Right cardiac atrium (tissue), 5 donors: ENCODE measurements at regions not wholly inside any gene's neighbourhood (a gene's known extent, or its start where the extent isn't known, plus 50 kb on each side); places are given as distances from the start of the nearest gene placed in this dataset.
"Not testable (repeated sequence)": the region's sequence is repeated elsewhere in the genome, so short reads cannot be mapped to it uniquely, and the experiment has no call there.

Experiments used
- ATAC-seq, 2 donors: fragments of 200-7000 bp; cut with Tn5 transposase; one replicate each; pipeline versions ENCODE4 v1.8.0 to v1.9.1; 2020; ENCODE audit warnings: moderate library complexity in 2 of 2, mild to moderate bottlenecking in 1 of 2
- DNase-seq, 3 donors: peaks; one replicate each; pipeline ENCODE4 v3.0.0-alpha.2; 2020
- H3K27ac ChIP-seq: one replicate; pipeline ENCODE4 v1.5.1; 2013; ENCODE audit warnings: mild to moderate bottlenecking, low read length, control low read depth, moderate library complexity
- H3K27me3 ChIP-seq: one replicate; pipeline ENCODE4 v1.6.1; 2013; ENCODE audit not compliant: control insufficient read depth, insufficient read depth
- H3K4me1 ChIP-seq: one replicate; pipeline ENCODE4 v1.6.1; 2013; ENCODE audit warnings: low read length; ENCODE audit not compliant: control insufficient read depth, insufficient read depth
- H3K4me3 ChIP-seq: one replicate; pipeline ENCODE4 v1.5.1; 2013; ENCODE audit warnings: low read length, control low read depth
- H3K9me3 ChIP-seq: one replicate; pipeline ENCODE4 v1.6.1; 2013; ENCODE audit warnings: low read length; ENCODE audit not compliant: control insufficient read depth
- WGBS: extraction: QIAGEN DNeasy Blood & Tissue Kit; methylation state at CpG from one replicate; pipeline ENCODE4 v1.1.7; 2013; 5-methylcytosine and 5-hydroxymethylcytosine counted together
- intact Hi-C, 4 donors: fragments of 100-400 bp; cut with DNase I; formaldehyde crosslinking; loops; one replicate each; pipeline versions ENCODE4 v1.11.0 to v1.14.0; 2022 to 2023
- donor health status: healthy with polysubstance abuse.
- donor health status: DM: no; HTN: yes; CAD: no.
- donor health status: DM: no; HTN: no; CAD: no.
- donor health status: DM: no; HTN: yes; CAD: no; lungs with severe emphysema.
- donor health status: DM: yes; HTN: yes; CAD: no.

DNA sequence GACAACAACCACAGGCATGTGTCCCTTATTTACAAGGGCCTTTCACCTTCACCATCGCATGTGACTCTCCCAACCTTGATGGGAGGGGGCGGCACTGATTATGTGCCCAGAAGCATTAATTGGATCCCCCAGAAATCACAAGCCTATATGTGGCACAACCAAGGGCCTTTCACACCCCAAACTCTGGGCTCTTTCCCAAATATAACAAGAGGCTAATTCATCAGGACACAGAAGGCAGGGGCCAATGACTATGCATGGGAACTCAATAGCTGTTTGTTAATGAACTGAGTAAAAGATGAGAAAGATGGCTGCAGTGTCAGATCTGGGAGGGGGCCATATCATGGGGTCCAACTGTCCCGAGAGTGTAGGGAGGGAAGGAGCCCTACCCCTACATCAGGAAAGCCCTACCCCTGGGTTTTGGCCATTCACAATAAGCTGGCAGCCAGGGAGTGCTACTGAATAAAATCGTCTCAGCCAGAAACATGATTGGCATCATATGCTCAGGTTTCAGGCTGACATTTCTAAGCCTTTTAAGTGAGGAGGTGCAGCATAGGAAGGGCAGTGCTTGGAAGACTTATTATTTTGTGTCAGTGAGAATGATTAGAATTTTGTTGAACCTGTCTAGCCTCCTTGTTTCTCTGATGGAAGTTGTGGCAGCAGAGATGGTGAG is 814.4 kb upstream of the AMELY start:
- DNase-seq (no peak), ATAC-seq (no peak)
- Histone ChIP-seq H3K9me3 (no peaks in the 10 kb centered on the region), H3K4me3 (no peak overlapping the region), H3K27ac (no peak overlapping the region), H3K4me1 (no peaks in the 10 kb centered on the region), H3K27me3 (no peaks in the 10 kb centered on the region)
- 60% methylated on average over 4 of the region's 4 CpGs for WGBS
- intact Hi-C loops, result no loop called here

DNA sequence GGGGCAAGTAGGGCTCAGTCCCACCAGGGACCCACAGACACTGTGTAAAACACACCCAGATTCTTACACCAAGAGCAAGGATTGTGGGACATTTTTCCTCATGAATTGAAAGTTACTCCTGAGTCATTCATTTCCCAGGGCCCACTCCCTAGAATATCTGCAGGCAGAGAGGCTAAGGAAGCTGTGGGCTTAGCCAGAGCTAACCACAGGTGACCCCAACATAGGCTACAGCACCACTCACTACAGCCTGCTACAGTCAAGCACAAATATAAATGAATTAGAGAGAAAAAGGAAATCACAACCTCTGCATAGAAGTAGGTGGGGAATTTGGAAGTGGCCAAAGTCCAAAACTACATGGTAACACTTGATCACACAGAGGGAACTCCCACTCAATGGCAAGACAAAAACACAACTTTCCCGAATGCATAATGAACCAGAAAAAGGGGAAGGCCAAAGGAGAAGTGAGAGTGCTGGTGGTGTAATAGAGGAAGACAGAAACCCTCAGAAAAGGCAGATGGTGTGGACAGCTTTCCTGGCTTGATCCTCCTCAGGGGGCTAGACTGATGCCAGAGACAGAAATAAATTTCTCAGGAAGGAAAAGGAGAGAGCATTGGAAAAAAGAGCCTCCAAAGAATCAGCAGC is 812.6 kb upstream of the AMELY start:
- WGBS, result 32% methylated on average over 1 of the region's 1 CpG
- H3K4me3 ChIP-seq, result no peak overlapping the region
- H3K9me3 ChIP-seq, result no peaks in the 10 kb centered on the region
- H3K4me1 ChIP-seq, result no peaks in the 10 kb centered on the region
- intact Hi-C loops, result no loop called here
- DNase-seq, result no peak
- ATAC-seq, result no peak
- no peaks in the 10 kb centered on the region for H3K27me3 ChIP-seq
- H3K27ac ChIP-seq, result no peak overlapping the region

- no peak overlapping the region for H3K27ac ChIP-seq
- intact Hi-C loops, result no loop called here
- H3K4me1 ChIP-seq, result no peaks in the 10 kb centered on the region
- no peak for DNase-seq
- H3K27me3 ChIP-seq, result no peaks in the 10 kb centered on the region
- 92% methylated on average over 2 of the region's 2 CpGs for WGBS
- no peak for ATAC-seq
- no peak overlapping the region for H3K4me3 ChIP-seq
- no peaks in the 10 kb centered on the region for H3K9me3 ChIP-seq
Observed at GRCh38 chrY:7723127-7723526, 811.6 kb upstream of the AMELY start.

GRCh38 chrY:7722566-7722965 is 811.0 kb upstream of the AMELY start:
- H3K27ac ChIP-seq, result no peak overlapping the region
- intact Hi-C loops, result no loop called here
- no peaks in the 10 kb centered on the region for H3K9me3 ChIP-seq
- DNase-seq, result peak in 1 of 3 donors; percentile 46
- H3K27me3 ChIP-seq, result no peaks in the 10 kb centered on the region
- H3K4me1 ChIP-seq, result no peaks in the 10 kb centered on the region
- H3K4me3 ChIP-seq, result no peak overlapping the region
- no peak for ATAC-seq

- DNase-seq, result no peak
- WGBS, result 86% methylated on average over 1 of the region's 1 CpG
- ATAC-seq, result no peak
- Histone ChIP-seq H3K9me3 (no peaks in the 10 kb centered on the region), H3K27ac (no peak overlapping the region), H3K4me3 (no peak overlapping the region), H3K27me3 (no peaks in the 10 kb centered on the region), H3K4me1 (no peaks in the 10 kb centered on the region)
- intact Hi-C loops, result no loop called here
Observed at GRCh38 chrY:7720974-7721373, 809.4 kb upstream of the AMELY start.

- intact Hi-C loops, result no loop called here
- Histone ChIP-seq H3K27me3 (no peaks in the 10 kb centered on the region), H3K27ac (no peak overlapping the region), H3K9me3 (no peaks in the 10 kb centered on the region), H3K4me1 (no peaks in the 10 kb centered on the region), H3K4me3 (no peak overlapping the region)
- WGBS, result 26% methylated on average over 2 of the region's 2 CpGs
- DNase-seq, result no peak
- no peak for ATAC-seq
Observed at GRCh38 chrY:7719271-7719670, 807.7 kb upstream of the AMELY start.

DNA sequence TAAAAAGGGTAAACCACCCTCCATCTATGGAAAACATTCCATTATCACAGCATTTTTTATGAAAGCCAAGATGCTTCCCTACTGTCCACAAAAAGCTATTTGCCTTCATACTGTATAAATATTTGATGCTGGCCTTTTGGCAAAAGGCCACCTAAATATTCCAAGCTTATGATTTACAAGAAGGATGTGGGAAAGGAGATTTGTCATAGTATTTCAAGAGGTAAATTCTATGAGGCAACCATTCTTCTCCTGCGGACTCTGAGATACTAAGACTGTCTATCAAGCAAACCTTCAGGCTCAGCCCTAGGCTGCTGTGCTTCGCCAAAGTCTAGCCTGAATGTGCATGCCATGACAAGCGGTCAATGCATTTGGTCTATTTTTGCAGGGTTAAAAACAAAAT is 807.1 kb upstream of the AMELY start:
- no peaks in the 10 kb centered on the region for H3K4me1 ChIP-seq
- intact Hi-C loops, result no loop called here
- no peak for DNase-seq
- no peak overlapping the region for H3K27ac ChIP-seq
- no peaks in the 10 kb centered on the region for H3K27me3 ChIP-seq
- H3K4me3 ChIP-seq, result no peak overlapping the region
- no peak for ATAC-seq
- no peaks in the 10 kb centered on the region for H3K9me3 ChIP-seq
- 90% methylated on average over 3 of the region's 3 CpGs for WGBS

DNA sequence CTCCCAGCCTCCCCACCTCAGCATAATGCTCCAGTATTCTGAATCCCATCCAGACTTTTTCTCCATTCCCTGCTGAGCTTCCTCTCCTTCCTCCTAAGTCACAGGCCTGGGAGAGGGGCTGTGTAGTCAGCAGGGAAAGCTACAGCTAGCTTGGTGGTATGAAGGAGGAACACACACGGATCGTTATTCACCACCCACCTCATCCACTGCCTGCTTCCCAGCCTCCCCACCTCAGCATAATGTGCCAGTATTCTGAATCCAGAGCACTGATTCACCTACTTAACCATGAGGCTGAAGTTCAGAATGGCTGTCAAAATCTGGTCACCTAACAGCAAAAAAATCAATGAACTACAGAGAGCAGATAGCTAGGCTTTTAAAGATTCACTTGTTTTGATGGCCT is 806.6 kb upstream of the AMELY start:
- H3K9me3 ChIP-seq, result no peaks in the 10 kb centered on the region
- H3K4me3 ChIP-seq, result no peak overlapping the region
- ATAC-seq, result no peak
- intact Hi-C loops, result no loop called here
- WGBS, result 86% methylated on average over 2 of the region's 2 CpGs
- H3K4me1 ChIP-seq, result no peaks in the 10 kb centered on the region
- no peaks in the 10 kb centered on the region for H3K27me3 ChIP-seq
- no peak overlapping the region for H3K27ac ChIP-seq
- no peak for DNase-seq

GRCh38 chrY:7714426-7714825 is 802.9 kb upstream of the AMELY start:
- Histone ChIP-seq H3K4me3 (no peak overlapping the region), H3K27ac (no peak overlapping the region), H3K27me3 (no peaks in the 10 kb centered on the region), H3K9me3 (no peaks in the 10 kb centered on the region), H3K4me1 (no peaks in the 10 kb centered on the region)
- ATAC-seq (no peak), DNase-seq (no peak)
- intact Hi-C loops, result no loop called here
- WGBS, result 20% methylated on average over 2 of the region's 2 CpGs

DNA sequence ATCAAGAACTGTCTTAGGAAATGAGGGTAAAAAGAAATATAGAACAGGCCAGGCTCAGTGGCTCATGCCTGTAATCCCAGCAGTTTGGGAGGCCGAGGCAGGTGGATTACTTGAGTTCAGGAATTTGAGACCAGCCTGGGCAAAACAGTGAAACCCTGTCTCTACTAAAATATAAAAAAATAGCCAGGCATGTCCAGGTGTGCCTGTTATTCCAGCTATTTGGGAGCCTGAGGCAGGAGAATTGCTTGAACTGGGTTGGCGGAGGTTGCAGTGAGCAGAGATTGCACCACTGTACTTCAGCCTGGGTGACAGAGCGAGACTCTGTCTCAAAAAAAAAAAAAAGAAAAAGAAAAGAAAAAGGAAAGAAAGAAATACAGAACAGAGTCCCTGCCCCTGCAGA is 802.2 kb upstream of the AMELY start:
- WGBS, result 92% methylated on average over 3 of the region's 3 CpGs
- ATAC-seq, H3K27me3 ChIP-seq, H3K9me3 ChIP-seq, H3K27ac ChIP-seq, H3K4me3 ChIP-seq, DNase-seq, H3K4me1 ChIP-seq, intact Hi-C loops: not testable (repeated sequence)

DNA sequence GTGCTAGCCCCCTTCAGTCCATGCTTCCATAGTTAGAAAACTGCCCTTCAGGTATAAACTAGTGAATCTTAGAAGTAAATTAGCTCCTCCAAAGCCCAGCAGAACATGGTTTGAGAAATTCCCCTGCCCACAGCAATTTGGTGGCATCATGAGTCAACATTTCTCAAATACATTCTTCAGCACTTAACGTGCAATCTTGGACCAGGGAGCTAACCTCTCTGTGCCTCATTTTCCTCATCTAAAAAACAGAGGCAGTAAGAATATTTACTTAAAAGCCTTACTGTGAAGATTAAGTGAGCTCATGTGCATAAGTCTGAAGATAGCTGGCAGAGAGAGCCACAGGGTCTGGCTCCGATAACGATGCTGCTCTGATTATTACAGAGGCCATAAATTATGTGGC is 800.7 kb upstream of the AMELY start:
- no peaks in the 10 kb centered on the region for H3K27me3 ChIP-seq
- H3K27ac ChIP-seq, result no peak overlapping the region
- H3K4me3 ChIP-seq, result no peak overlapping the region
- no peak for ATAC-seq
- no peaks in the 10 kb centered on the region for H3K4me1 ChIP-seq
- 76% methylated on average over 3 of the region's 3 CpGs for WGBS
- intact Hi-C loops, result no loop called here
- H3K9me3 ChIP-seq, result no peaks in the 10 kb centered on the region
- no peak for DNase-seq
